Esophagus muscularis mucosa (tissue), 3 donors: ENCODE measurements at regions not wholly inside any gene's neighbourhood (a gene's known extent, or its start where the extent isn't known, plus 50 kb on each side); places are given as distances from the start of the nearest gene placed in this dataset.

Source experiments
- POLR2A ChIP-seq: fragments of 450-650 bp; IDR thresholded peaks from one replicate; pipeline ENCODE4 v1.6.1; 2017; ENCODE audit warnings: antibody characterized with exemption, moderate library complexity, mild to moderate bottlenecking, low read depth
- TF ChIP-seq, protein P1 (sequence below), 3 experiments: fragments of 200-600 bp in 2 of 3; fragments of 450-650 bp in 1 of 3; sonication (generic) in 2 of 3; IDR thresholded peaks; one replicate each; pipeline ENCODE4 v1.5.1; 2017 to 2019; ENCODE audit warnings: antibody characterized with exemption in 3 of 3, mild to moderate bottlenecking in 2 of 3, moderate library complexity in 1 of 3

DNA sequence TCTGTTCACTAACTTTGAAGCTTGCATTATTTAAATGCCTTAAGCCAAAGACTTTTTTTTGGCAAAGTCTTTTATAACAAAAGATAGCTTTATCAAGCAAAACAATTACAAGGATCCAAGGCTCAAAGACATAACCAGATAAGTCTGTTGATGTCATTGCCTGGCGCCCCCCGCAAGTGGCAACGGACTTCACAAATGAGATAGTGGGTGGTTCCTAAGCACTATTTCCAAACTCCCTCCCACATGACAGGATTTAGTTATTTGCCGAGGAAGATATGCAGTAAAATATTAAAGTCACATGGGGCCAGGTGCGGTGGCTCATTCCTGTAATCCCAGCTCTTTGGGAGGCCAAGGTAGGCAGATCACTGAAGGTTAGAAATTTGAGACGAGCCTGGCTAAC, 194.2 kb upstream of the DDI1 start:
- TF ChIP-seq, protein P1, sequence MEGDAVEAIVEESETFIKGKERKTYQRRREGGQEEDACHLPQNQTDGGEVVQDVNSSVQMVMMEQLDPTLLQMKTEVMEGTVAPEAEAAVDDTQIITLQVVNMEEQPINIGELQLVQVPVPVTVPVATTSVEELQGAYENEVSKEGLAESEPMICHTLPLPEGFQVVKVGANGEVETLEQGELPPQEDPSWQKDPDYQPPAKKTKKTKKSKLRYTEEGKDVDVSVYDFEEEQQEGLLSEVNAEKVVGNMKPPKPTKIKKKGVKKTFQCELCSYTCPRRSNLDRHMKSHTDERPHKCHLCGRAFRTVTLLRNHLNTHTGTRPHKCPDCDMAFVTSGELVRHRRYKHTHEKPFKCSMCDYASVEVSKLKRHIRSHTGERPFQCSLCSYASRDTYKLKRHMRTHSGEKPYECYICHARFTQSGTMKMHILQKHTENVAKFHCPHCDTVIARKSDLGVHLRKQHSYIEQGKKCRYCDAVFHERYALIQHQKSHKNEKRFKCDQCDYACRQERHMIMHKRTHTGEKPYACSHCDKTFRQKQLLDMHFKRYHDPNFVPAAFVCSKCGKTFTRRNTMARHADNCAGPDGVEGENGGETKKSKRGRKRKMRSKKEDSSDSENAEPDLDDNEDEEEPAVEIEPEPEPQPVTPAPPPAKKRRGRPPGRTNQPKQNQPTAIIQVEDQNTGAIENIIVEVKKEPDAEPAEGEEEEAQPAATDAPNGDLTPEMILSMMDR (IDR thresholded peaks at IDR 0.05): no peak
- no peak for TF ChIP-seq POLR2A
